ENCODE measurements at regions not wholly inside any gene's neighbourhood (a gene's known extent, or its start where the extent isn't known, plus 50 kb on each side); places are given as distances from the start of the nearest gene placed in this dataset.
"Not testable (repeated sequence)": the region's sequence is repeated elsewhere in the genome, so short reads cannot be mapped to it uniquely, and the experiment has no call there.

- peak; percentile 35 for DNase-seq
Measured at GRCh38 chr5:107067395-107067794, 603.3 kb downstream of the EFNA5 start.

- peak; percentile 18 for DNase-seq
Measured at GRCh38 chr5:107063511-107063910, 607.2 kb downstream of the EFNA5 start.

GRCh38 chr5:107058803-107059202 lies 611.9 kb downstream of the EFNA5 start:
- no peak for DNase-seq

- no peak for DNase-seq
Measured at GRCh38 chr5:107058235-107058634, 612.5 kb downstream of the EFNA5 start.

GRCh38 chr5:107056278-107056677 lies 614.5 kb downstream of the EFNA5 start:
- DNase-seq: no peak

GRCh38 chr5:107047048-107047447 lies 623.7 kb downstream of the EFNA5 start:
- no peak for DNase-seq

- no peak for DNase-seq
Measured at GRCh38 chr5:107043665-107044064, 627.1 kb downstream of the EFNA5 start.

GRCh38 chr5:107040907-107041306 lies 629.8 kb downstream of the EFNA5 start:
- DNase-seq: no peak

- DNase-seq: no peak
Measured at GRCh38 chr5:107032629-107033028, 638.1 kb downstream of the EFNA5 start.

- DNase-seq: no peak
Measured at GRCh38 chr5:107028938-107029337, 641.8 kb downstream of the EFNA5 start.

- no peak for DNase-seq
Measured at GRCh38 chr5:107025712-107026497, 644.8 kb downstream of the EFNA5 start.

- DNase-seq: no peak
Measured at GRCh38 chr5:107023732-107024131, 647.0 kb downstream of the EFNA5 start.

GRCh38 chr5:107021575-107021974 lies 649.2 kb downstream of the EFNA5 start:
- no peak for DNase-seq

- no peak for DNase-seq
Measured at GRCh38 chr5:107020626-107021025, 650.1 kb downstream of the EFNA5 start.

- no peak for DNase-seq
Measured at GRCh38 chr5:107017616-107018015, 653.1 kb downstream of the EFNA5 start.

- no peak for DNase-seq
Measured at GRCh38 chr5:107012371-107012770, 658.4 kb downstream of the EFNA5 start.

GRCh38 chr5:107011605-107012004 lies 659.1 kb downstream of the EFNA5 start:
- peak; percentile 22 for DNase-seq

- no peak for DNase-seq
Measured at GRCh38 chr5:107010060-107010459, 660.7 kb downstream of the EFNA5 start.

- no peak for DNase-seq
Measured at GRCh38 chr5:107005653-107006052, 665.1 kb downstream of the EFNA5 start.

GRCh38 chr5:107005161-107005560 lies 665.6 kb downstream of the EFNA5 start:
- no peak for DNase-seq

GRCh38 chr5:107002115-107002514 lies 668.6 kb downstream of the EFNA5 start:
- no peak for DNase-seq

GRCh38 chr5:106999506-106999905 lies 671.2 kb downstream of the EFNA5 start:
- DNase-seq: not testable (repeated sequence)

- DNase-seq: no peak
Measured at GRCh38 chr5:106986006-106986405, 684.7 kb downstream of the EFNA5 start.

- DNase-seq: no peak
Measured at GRCh38 chr5:106985174-106985573, 685.6 kb downstream of the EFNA5 start.

GRCh38 chr5:106979178-106979577 lies 691.6 kb downstream of the EFNA5 start:
- not testable (repeated sequence) for DNase-seq
